HEK293 (cell line): ENCODE measurements at regions not wholly inside any gene's neighbourhood (a gene's known extent, or its start where the extent isn't known, plus 50 kb on each side); places are given as distances from the start of the nearest gene placed in this dataset.

Source experiments
- CTCF ChIA-PET: fragments of 350-600 bp; formaldehyde crosslinking; extraction: SDS; loops from one replicate; lab custom pipeline; 2021; ENCODE audit warnings: antibody characterized with exemption; lab: Yijun Ruan, JAX
- POLR2A ChIA-PET: fragments of 300-600 bp; formaldehyde crosslinking; extraction: SDS; loops from one replicate; lab custom pipeline; 2020; ENCODE audit warnings: antibody characterized with exemption, inconsistent platforms; lab: Yijun Ruan, JAX
- H3K27ac ChIP-seq: fragments of 200-500 bp; sonication (Bioruptor generic); 2 replicates; pipeline ENCODE4 v1.5.1; 2014; ENCODE audit warnings: low read depth, low read length, control low read depth, inconsistent platforms; ENCODE audit errors: extremely low read depth
- H3K36me3 ChIP-seq, 2 experiments: fragments of 200-500 bp in 1 of 2; sonication (Bioruptor generic) in 1 of 2; 1 replicate in 1 of 2; 2 replicates in 1 of 2; pipeline ENCODE4 v1.5.1; 2014 to 2017; ENCODE audit warnings: inconsistent platforms in 2 of 2, low read length in 2 of 2; ENCODE audit not compliant: control insufficient read depth in 2 of 2, insufficient read depth in 1 of 2
- H3K4me1 ChIP-seq: fragments of 200-500 bp; sonication (Bioruptor generic); 2 replicates; pipeline ENCODE4 v1.5.1; 2014; ENCODE audit warnings: mild to moderate bottlenecking, low read length, inconsistent platforms; ENCODE audit not compliant: control insufficient read depth, insufficient read depth
- H3K4me3 ChIP-seq: 2 replicates; pipeline ENCODE4 v1.5.1; 2011; ENCODE audit warnings: low read depth, mild to moderate bottlenecking, control low read depth, low read length, moderate library complexity
- H3K9me3 ChIP-seq: fragments of 200-500 bp; sonication (Bioruptor generic); 2 replicates; pipeline ENCODE4 v1.5.1; 2014; ENCODE audit warnings: low read depth, low read length, inconsistent platforms; ENCODE audit not compliant: control insufficient read depth, insufficient read depth
- CTCF ChIP-seq: fragments of 450-650 bp; formaldehyde crosslinking; IDR thresholded peaks from 2 replicates; pipeline ENCODE4 v1.5.1; 2016; ENCODE audit warnings: missing biosample characterization, missing genetic modification characterization
- KLF8 ChIP-seq: fragments of 450-650 bp; formaldehyde crosslinking; IDR thresholded peaks from 2 replicates; pipeline ENCODE4 v1.5.1; 2016; ENCODE audit warnings: missing biosample characterization, missing genetic modification characterization
- MZF1 ChIP-seq: fragments of 450-650 bp; formaldehyde crosslinking; IDR thresholded peaks from 2 replicates; pipeline ENCODE4 v1.5.1; 2017; ENCODE audit warnings: missing biosample characterization, missing genetic modification characterization, borderline replicate concordance
- SALL2 ChIP-seq: fragments of 450-650 bp; formaldehyde crosslinking; IDR thresholded peaks from 2 replicates; pipeline ENCODE4 v1.5.0; 2017; ENCODE audit warnings: missing biosample characterization, mild to moderate bottlenecking, missing genetic modification characterization, borderline replicate concordance
- SCRT2 ChIP-seq: fragments of 450-650 bp; formaldehyde crosslinking; IDR thresholded peaks from 2 replicates; pipeline ENCODE4 v1.5.1; 2016; ENCODE audit warnings: missing biosample characterization, missing genetic modification characterization
- TSHZ1 ChIP-seq: fragments of 450-650 bp; formaldehyde crosslinking; IDR thresholded peaks from 2 replicates; pipeline ENCODE4 v1.5.1; 2016; ENCODE audit warnings: missing biosample characterization, missing genetic modification characterization, borderline replicate concordance
- ZNF138 ChIP-seq: fragments of 450-650 bp; formaldehyde crosslinking; IDR thresholded peaks from 2 replicates; pipeline ENCODE4 v1.5.1; 2016; ENCODE audit warnings: missing biosample characterization, missing genetic modification characterization, borderline replicate concordance
- ZNF16 ChIP-seq: fragments of 450-650 bp; formaldehyde crosslinking; IDR thresholded peaks from 2 replicates; pipeline ENCODE4 v1.5.1; 2016; ENCODE audit warnings: low read depth, missing biosample characterization, missing genetic modification characterization
- ZNF335 ChIP-seq: fragments of 450-650 bp; formaldehyde crosslinking; conservative IDR thresholded peaks from 2 replicates; pipeline ENCODE4 v1.5.1; 2016; ENCODE audit warnings: missing biosample characterization, missing genetic modification characterization
- ZNF501 ChIP-seq: fragments of 450-650 bp; formaldehyde crosslinking; IDR thresholded peaks from 2 replicates; pipeline ENCODE4 v1.5.1; 2016; ENCODE audit warnings: missing biosample characterization, missing genetic modification characterization
- ZNF600 ChIP-seq: fragments of 450-650 bp; formaldehyde crosslinking; IDR thresholded peaks from 2 replicates; pipeline ENCODE4 v1.5.1; 2016; ENCODE audit warnings: missing biosample characterization, missing genetic modification characterization
- ZNF610 ChIP-seq: fragments of 450-650 bp; formaldehyde crosslinking; IDR thresholded peaks from 2 replicates; pipeline ENCODE4 v1.5.1; 2016; ENCODE audit warnings: missing biosample characterization, missing genetic modification characterization, borderline replicate concordance
- ZNF654 ChIP-seq: fragments of 450-650 bp; formaldehyde crosslinking; IDR thresholded peaks from 2 replicates; pipeline ENCODE4 v1.5.1; 2016; ENCODE audit warnings: low read depth, missing biosample characterization, missing genetic modification characterization
- ZNF747 ChIP-seq: fragments of 450-650 bp; formaldehyde crosslinking; IDR thresholded peaks from 2 replicates; pipeline ENCODE4 v1.5.1; 2016; ENCODE audit warnings: missing biosample characterization, missing genetic modification characterization
- ZSCAN30 ChIP-seq: fragments of 450-650 bp; IDR thresholded peaks from 2 replicates; pipeline ENCODE4 v1.5.1; 2018; ENCODE audit warnings: missing biosample characterization, mild to moderate bottlenecking, missing genetic modification characterization, moderate library complexity

GRCh38 chrX:129000797-129001196 is 522.5 kb downstream of the SMARCA1 start:
- ChIA-PET POLR2A (no interaction called here), CTCF (no interaction called here)
- TF ChIP-seq KLF8 (tag by site-specific recombination) (no peak), ZSCAN30 (tag by site-specific recombination) (no peak), ZNF610 (tag by site-specific recombination) (no peak)
- H3K9me3 ChIP-seq = no peaks in the 10 kb centered on the region
- no peak overlapping the region for H3K4me3 ChIP-seq
- no peak overlapping the region for H3K27ac ChIP-seq
- H3K4me1 ChIP-seq = no peaks in the 10 kb centered on the region
- H3K36me3 ChIP-seq = no peaks in the 10 kb centered on the region

- no peak overlapping the region for H3K27ac ChIP-seq
- H3K36me3 ChIP-seq = no peaks in the 10 kb centered on the region
- H3K4me1 ChIP-seq = no peaks in the 10 kb centered on the region
- CTCF ChIA-PET = no interaction called here
- H3K4me3 ChIP-seq = no peak overlapping the region
- H3K9me3 ChIP-seq = no peaks in the 10 kb centered on the region
- no peak for TF ChIP-seq ZNF501
- TF ChIP-seq, all 188 proteins: peak for 0
- POLR2A ChIA-PET = no interaction called here
Measured at GRCh38 chrX:129000018-129000417, 523.3 kb downstream of the SMARCA1 start.

- CTCF ChIA-PET = interaction anchor here (0.5 to 1.9 kb wide), 3 partner anchors 16 to 451 kb away, joined by 3 to 8 read pairs (median 3); no protein-coding TSS in a partner anchor
Measured at GRCh38 chrX:128992107-128992971, 531.0 kb downstream of the SMARCA1 start.

GRCh38 chrX:128975745-128976144 is 547.5 kb downstream of the SMARCA1 start:
- Histone ChIP-seq H3K36me3 (no peaks in the 10 kb centered on the region), H3K9me3 (no peaks in the 10 kb centered on the region), H3K4me1 (no peaks in the 10 kb centered on the region), H3K27ac (no peak overlapping the region), H3K4me3 (no peak overlapping the region)
- POLR2A ChIA-PET = no interaction called here
- CTCF ChIA-PET = interaction anchor here (0.6 to 1.9 kb wide), 18 partner anchors 9 to 1425 kb away, joined by 3 to 8 read pairs (median 3); no protein-coding TSS in a partner anchor
- TF ChIP-seq MZF1 (tag by site-specific recombination) = no peak
- TF ChIP-seq CTCF = peak; percentile 60
- peak; percentile 80 for TF ChIP-seq ZNF654 (tag by site-specific recombination)

More at GRCh38 chrX:128992107-128992971, 531.0 kb downstream of the SMARCA1 start:
- no peak for TF ChIP-seq ZNF335 (tag by site-specific recombination)
- no peak for TF ChIP-seq ZNF600
- TF ChIP-seq ZNF138 (tag by site-specific recombination) = no peak
- no peak for TF ChIP-seq ZNF16 (tag by site-specific recombination)
- no peak for TF ChIP-seq SCRT2
- no peak for TF ChIP-seq SALL2 (tag by site-specific recombination)
- TF ChIP-seq TSHZ1 (tag by site-specific recombination) = no peak
- TF ChIP-seq ZNF747 (tag by site-specific recombination) = no peak
- Histone ChIP-seq H3K27ac (no peak overlapping the region), H3K9me3 (peaks cover 2% of the 10 kb centered on the region), H3K36me3 (no peaks in the 10 kb centered on the region), H3K4me1 (no peaks in the 10 kb centered on the region), H3K4me3 (no peak overlapping the region)
- POLR2A ChIA-PET = no interaction called here
